ENCODE measurements at regions not wholly inside any gene's neighbourhood (a gene's known extent, or its start where the extent isn't known, plus 50 kb on each side); places are given as distances from the start of the nearest gene placed in this dataset.

DNA sequence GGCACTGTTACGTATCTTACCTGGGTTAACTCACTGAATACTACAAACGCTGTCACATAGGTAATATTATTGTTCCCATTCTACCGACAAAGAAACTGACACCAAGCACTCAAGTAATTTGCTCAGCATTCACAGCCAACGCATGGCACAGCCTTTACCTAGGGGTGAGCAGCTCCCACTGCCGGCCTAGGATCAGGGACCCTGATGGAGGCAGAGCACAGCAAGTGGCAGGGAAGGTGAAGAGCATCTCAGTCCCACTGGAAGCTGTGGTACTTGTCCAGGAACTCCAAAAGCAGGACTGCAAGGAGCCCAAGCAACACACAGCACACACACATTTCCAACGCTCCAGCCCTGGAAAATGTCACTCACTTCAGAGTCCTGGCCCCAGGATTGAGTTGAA, 111.8 kb upstream of the CDKN3 start:
- H3K79me1 ChIP-seq (ENCODE audit: low read depth in 1 of 2, low read length in 2 of 2): no peaks in the 10 kb centered on the region
- no peak overlapping the region for H3K27ac ChIP-seq (ENCODE audit: insufficient read depth, low read length)
- H2BK20ac ChIP-seq (ENCODE audit: low read depth, low read length): no peak overlapping the region
- no peak overlapping the region for H3K18ac ChIP-seq (ENCODE audit: low read depth, low read length)
- no peak overlapping the region for H3K14ac ChIP-seq (replicated peaks; ENCODE audit: low read depth, low read length)
- H3K4me2 ChIP-seq (ENCODE audit: low read depth, low read length): no peak overlapping the region
- in situ Hi-C loops (cut with MboI; ENCODE audit: low sequenced_read_pairs): no loop called here
- POLR2A ChIA-PET (ENCODE audit: unreplicated experiment): no interaction called here
- no peak for TF ChIP-seq CHD1 (IDR thresholded peaks at IDR 0.05; ENCODE audit: low read depth, low read length)
- no peak for TF ChIP-seq POLR2A (IDR thresholded peaks at IDR 0.05; ENCODE audit: low read depth, low read length)
- TF ChIP-seq, protein P1, sequence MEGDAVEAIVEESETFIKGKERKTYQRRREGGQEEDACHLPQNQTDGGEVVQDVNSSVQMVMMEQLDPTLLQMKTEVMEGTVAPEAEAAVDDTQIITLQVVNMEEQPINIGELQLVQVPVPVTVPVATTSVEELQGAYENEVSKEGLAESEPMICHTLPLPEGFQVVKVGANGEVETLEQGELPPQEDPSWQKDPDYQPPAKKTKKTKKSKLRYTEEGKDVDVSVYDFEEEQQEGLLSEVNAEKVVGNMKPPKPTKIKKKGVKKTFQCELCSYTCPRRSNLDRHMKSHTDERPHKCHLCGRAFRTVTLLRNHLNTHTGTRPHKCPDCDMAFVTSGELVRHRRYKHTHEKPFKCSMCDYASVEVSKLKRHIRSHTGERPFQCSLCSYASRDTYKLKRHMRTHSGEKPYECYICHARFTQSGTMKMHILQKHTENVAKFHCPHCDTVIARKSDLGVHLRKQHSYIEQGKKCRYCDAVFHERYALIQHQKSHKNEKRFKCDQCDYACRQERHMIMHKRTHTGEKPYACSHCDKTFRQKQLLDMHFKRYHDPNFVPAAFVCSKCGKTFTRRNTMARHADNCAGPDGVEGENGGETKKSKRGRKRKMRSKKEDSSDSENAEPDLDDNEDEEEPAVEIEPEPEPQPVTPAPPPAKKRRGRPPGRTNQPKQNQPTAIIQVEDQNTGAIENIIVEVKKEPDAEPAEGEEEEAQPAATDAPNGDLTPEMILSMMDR (conservative IDR thresholded peaks at IDR 0.05; ENCODE audit: low read depth, low read length): no peak
- TF ChIP-seq SMC3 (IDR thresholded peaks at IDR 0.05; ENCODE audit: low read depth, low read length): no peak
- no peak for TF ChIP-seq FOS (IDR thresholded peaks at IDR 0.05; ENCODE audit: low read depth, low read length)
- no peak for TF ChIP-seq RCOR1 (IDR thresholded peaks at IDR 0.05; ENCODE audit: insufficient replicate concordance, low read length)
- no peak for TF ChIP-seq USF2 (IDR thresholded peaks at IDR 0.05; ENCODE audit: low read depth, low read length)
- no peak for TF ChIP-seq RAD21 (IDR thresholded peaks at IDR 0.05; ENCODE audit: low read length)
- no peak for TF ChIP-seq RFX5 (IDR thresholded peaks at IDR 0.05; ENCODE audit: low read depth, low read length)
- H4K91ac ChIP-seq (ENCODE audit: insufficient read depth, low read depth, low read length): no peak overlapping the region
- H3K56ac ChIP-seq (ENCODE audit: extremely low read depth, insufficient read depth, low read length): no peak overlapping the region
- intact Hi-C loops (cut with micrococcal nuclease): no loop called here
- no peak overlapping the region for H2AFZ ChIP-seq (replicated peaks; ENCODE audit: low read length, poor library complexity)
- H3K4ac ChIP-seq (ENCODE audit: low read depth, low read length): no peak overlapping the region
- H2BK120ac ChIP-seq (ENCODE audit: low read depth, low read length): no peak overlapping the region
- H4K5ac ChIP-seq (ENCODE audit: low read depth, low read length): no peak overlapping the region
- H3K36me3 ChIP-seq (ENCODE audit: control insufficient read depth, insufficient read depth, low read length): no peaks in the 10 kb centered on the region
- H3K9me1 ChIP-seq (ENCODE audit: insufficient read depth, low read length): no peaks in the 10 kb centered on the region
- H2BK15ac ChIP-seq (ENCODE audit: low read depth, low read length): no peak overlapping the region
- CTCF ChIA-PET: no interaction called here
- H3K4me1 ChIP-seq (ENCODE audit: control insufficient read depth, insufficient read depth, low read length): no peaks in the 10 kb centered on the region
- peaks cover 27% of the 10 kb centered on the region for H3K27me3 ChIP-seq (ENCODE audit: control insufficient read depth, insufficient read depth, low read length)
- H4K8ac ChIP-seq (ENCODE audit: low read depth in 2 of 2, low read length in 2 of 2): no peak overlapping the region
- 100% methylated on average over 1 of the region's 6 CpGs; no CpG with 5 or more reads in 1 of the 2 experiments for WGBS, 2 experiments (ENCODE audit: extremely low coverage in 2 of 2, insufficient read length in 1 of 2)
- no peak overlapping the region for H2BK5ac ChIP-seq (ENCODE audit: low read depth, low read length, poor library complexity, severe bottlenecking)
- no peak for ATAC-seq (ENCODE audit: low read depth)
- H3K9me3 ChIP-seq (ENCODE audit: control insufficient read depth, insufficient read depth, low read length): no peaks in the 10 kb centered on the region
- H3K23ac ChIP-seq (ENCODE audit: low read depth, low read length): no peak overlapping the region
- no peak for DNase-seq
- BruUV-seq (replicated peaks): no TSS peak
- no peak overlapping the region for H2AK9ac ChIP-seq (replicated peaks; ENCODE audit: low read depth, low read length, poor library complexity)
- H4K20me1 ChIP-seq (ENCODE audit: insufficient read depth, low read length): no peaks in the 10 kb centered on the region
- H3K4me3 ChIP-seq (ENCODE audit: insufficient read depth, low read depth, low read length): no peak overlapping the region
- no peak overlapping the region for H2AK5ac ChIP-seq (ENCODE audit: low read depth, low read length)
- H3K9ac ChIP-seq (ENCODE audit: low read depth, low read length): no peak overlapping the region
- dilution Hi-C loops (cut with HindIII; ENCODE audit: low sequenced_read_pairs, unreplicated experiment): no loop called here
